Right renal cortex interstitium (tissue), 3 donors: ENCODE measurements at regions not wholly inside any gene's neighbourhood (a gene's known extent, or its start where the extent isn't known, plus 50 kb on each side); places are given as distances from the start of the nearest gene placed in this dataset.
"Not testable (repeated sequence)": the region's sequence is repeated elsewhere in the genome, so short reads cannot be mapped to it uniquely, and the experiment has no call there.

Experiments
- DNase-seq, 3 donors: peaks; one replicate each; pipeline ENCODE4 v3.0.0-alpha.2; 2013; ENCODE audit warnings: low read depth in 3 of 3, low spot score in 2 of 3

GRCh38 chr7:131152766-131153165, 174.9 kb upstream of the MKLN1 start:
- DNase-seq, result no peak

- DNase-seq, result no peak
These were observed 173.3 kb upstream of the MKLN1 start for GRCh38 chr7:131154380-131154779.

GRCh38 chr7:131157530-131158243, 170.0 kb upstream of the MKLN1 start:
- DNase-seq, result no peak

- DNase-seq, result not testable (repeated sequence)
These were observed 169.4 kb upstream of the MKLN1 start for GRCh38 chr7:131158244-131158636.

GRCh38 chr7:131159961-131160361, 167.7 kb upstream of the MKLN1 start:
- no peak for DNase-seq

GRCh38 chr7:131161103-131161502, 166.6 kb upstream of the MKLN1 start:
- no peak for DNase-seq

GRCh38 chr7:131164025-131164925, 163.4 kb upstream of the MKLN1 start:
- no peak for DNase-seq

GRCh38 chr7:131166066-131166465, 161.6 kb upstream of the MKLN1 start:
- DNase-seq, result no peak

GRCh38 chr7:131170440-131171271, 157.0 kb upstream of the MKLN1 start:
- no peak for DNase-seq

- DNase-seq, result no peak
These were observed 154.4 kb upstream of the MKLN1 start for GRCh38 chr7:131173145-131173890.

- no peak for DNase-seq
These were observed 153.3 kb upstream of the MKLN1 start for GRCh38 chr7:131174391-131174790.

GRCh38 chr7:131174855-131175254, 152.8 kb upstream of the MKLN1 start:
- no peak for DNase-seq

GRCh38 chr7:131182446-131183058, 145.1 kb upstream of the MKLN1 start:
- DNase-seq, result no peak

GRCh38 chr7:131183072-131183471, 144.6 kb upstream of the MKLN1 start:
- DNase-seq, result no peak

GRCh38 chr7:131183611-131184119, 144.0 kb upstream of the MKLN1 start:
- no peak for DNase-seq

GRCh38 chr7:131186816-131187215, 140.9 kb upstream of the MKLN1 start:
- DNase-seq, result no peak

- DNase-seq, result no peak
These were observed 139.0 kb upstream of the MKLN1 start for GRCh38 chr7:131188367-131189339.

- no peak for DNase-seq
These were observed 138.2 kb upstream of the MKLN1 start for GRCh38 chr7:131189488-131189887.

- no peak for DNase-seq
These were observed 137.5 kb upstream of the MKLN1 start for GRCh38 chr7:131190146-131190545.
